DLD1 (cell line): ENCODE measurements at regions not wholly inside any gene's neighbourhood (a gene's known extent, or its start where the extent isn't known, plus 50 kb on each side); places are given as distances from the start of the nearest gene placed in this dataset.

ENCODE experiments used
- in situ Hi-C: cut with HindIII; loops from 2 replicates; pipeline ENCODE4 v1.10.0; 2017; ENCODE audit warnings: low sequenced_read_pairs

DNA sequence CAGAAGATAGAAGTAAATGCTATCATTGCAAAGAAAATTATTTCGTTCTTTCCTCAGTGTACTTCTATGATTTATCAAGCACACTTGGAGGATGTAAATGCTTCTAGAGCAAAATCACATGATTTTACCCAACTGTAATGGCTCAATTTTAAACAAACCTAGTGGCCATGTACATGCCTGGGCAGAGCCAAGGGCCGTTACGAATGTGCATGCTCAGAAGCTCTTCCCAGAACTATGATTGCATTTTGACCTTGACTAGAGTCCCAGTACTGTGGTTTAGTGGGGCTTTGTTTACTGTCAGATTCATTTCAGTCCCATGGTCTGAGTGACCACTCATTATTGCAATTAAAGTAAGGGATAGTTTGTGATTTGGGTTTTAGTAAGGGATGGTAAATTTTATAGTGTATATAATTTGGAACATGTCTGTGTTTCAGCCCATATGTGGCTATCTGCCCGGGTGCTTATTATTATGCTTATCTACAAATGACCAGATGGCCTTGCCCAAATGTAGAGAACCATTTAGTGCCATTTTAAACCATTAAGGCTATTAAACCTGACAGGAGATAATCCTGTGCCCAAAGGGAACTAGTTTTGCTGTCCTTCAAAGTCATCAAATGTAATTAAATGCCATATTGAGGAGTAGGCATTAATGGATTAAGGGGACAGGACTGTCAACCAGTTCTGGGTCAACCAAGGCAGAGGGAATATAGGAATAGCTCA lies 239.1 kb downstream of the ICOS start:
- in situ Hi-C loops, result no loop called here

DNA sequence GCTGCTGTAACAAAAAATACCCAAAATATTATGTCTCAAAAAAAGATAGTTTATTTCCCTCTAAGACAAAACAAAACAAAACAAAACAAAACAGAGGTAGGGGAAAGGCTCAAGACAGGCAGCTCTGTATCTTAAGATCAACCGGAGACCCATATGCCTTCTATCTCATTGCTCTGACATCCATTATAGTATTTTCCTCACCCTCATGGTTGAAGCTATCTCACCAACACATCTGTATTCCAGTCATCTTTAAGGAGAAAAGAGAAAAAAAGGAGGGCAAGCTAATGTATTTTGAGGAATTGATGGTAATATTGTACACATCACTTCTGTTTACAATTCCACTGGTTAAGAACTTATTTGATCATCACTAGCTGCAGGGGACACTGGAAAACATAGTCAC lies 239.7 kb downstream of the ICOS start:
- in situ Hi-C loops, result no loop called here

DNA sequence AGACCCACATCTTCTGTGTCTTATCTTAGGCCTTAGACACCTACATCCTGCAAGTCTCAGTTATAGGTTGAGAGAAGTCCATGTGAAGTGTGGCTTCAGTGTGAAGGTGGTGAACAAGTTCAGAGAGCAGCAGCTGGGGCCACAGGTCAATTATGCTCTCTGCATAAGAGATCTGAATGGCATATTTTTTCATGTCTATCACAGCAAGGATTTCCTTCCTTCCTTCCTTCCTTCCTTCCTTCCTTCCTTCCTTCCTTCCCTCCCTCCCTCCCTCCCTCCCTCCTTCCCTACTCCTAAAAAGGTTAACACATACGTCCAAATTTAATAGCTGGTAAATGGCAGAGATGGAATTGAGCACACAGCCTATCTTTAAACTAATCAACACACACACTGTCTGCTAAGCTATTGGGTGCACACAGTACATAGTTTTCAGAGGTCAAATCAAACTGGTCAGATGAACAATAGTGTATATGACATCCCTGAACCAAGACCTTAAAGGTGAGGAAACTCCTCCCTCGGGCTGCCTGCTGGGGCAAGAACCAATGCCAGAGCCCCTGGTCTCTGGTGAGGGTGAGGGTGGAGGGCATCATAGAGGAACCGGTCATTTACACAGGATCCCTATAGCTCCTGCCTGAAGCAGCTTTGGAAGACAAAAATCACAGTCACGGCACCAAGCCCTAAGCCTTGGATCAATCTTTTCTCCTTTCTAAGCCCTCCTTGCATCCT lies 240.9 kb downstream of the ICOS start:
- in situ Hi-C loops, result no loop called here

DNA sequence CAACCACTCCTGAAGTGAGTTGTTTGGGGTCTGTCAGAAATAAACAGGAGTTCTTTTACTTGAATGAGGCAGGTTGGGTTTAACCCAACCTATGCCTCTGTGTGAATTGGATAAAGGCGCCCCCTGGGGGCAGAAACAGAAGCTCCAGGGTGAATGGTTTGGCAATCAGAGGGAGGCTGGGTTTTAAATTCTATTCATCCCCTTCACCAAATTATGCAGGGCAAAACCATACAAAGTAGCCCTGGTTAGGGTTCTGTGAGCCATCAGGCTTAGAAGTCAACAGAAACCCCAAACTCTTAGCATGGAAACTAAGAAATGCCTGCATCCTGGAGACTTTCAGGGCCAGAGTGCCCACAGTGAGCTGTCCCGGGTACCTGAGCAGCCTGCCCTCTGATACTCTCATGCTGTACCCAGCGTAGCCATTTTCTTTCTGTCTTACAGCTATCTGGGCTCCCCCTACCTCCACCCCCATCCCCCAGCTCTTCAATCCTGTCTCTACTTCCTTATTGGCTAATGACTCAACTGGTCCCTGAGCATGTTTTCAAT lies 241.5 kb downstream of the ICOS start:
- in situ Hi-C loops, result no loop called here

DNA sequence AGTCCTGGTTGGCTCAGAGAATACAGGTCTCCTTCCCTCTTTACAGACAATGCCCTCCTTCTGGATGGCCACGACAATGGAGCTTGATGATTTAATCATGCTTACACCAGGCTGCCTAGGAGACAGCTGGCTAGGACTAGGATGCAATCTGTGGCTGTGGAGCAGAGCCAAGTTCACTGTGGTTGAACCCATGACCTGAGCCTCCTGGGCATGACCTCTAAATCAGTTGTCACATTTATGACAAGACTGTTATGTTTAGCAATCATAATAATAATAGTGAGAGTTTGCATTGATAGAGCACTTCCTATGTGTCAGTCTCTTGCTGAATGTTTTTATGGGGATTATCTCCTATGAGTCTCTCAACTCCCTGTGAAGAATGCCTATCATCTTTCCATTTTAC lies 244.1 kb downstream of the ICOS start:
- in situ Hi-C loops, result no loop called here

DNA sequence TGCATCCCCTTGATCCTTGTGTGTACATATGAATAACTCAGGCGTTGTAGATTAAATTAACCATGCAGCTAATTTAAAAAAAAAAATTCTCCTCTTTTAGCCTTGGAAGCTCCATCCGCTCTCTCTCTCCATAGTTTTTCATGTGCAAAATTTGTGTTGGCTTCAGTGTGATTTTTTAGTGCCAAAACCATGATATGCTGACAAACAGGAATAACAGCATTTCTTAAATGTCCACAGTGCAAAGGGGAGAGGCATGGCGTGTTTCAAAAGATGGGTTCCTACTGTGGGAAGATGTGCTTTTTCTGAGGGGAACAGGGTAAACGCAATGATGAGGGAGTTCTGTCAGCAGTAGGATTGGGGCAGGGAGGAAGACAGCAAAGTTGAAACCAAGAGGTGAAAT lies 247.0 kb downstream of the ICOS start:
- in situ Hi-C loops, result no loop called here

DNA sequence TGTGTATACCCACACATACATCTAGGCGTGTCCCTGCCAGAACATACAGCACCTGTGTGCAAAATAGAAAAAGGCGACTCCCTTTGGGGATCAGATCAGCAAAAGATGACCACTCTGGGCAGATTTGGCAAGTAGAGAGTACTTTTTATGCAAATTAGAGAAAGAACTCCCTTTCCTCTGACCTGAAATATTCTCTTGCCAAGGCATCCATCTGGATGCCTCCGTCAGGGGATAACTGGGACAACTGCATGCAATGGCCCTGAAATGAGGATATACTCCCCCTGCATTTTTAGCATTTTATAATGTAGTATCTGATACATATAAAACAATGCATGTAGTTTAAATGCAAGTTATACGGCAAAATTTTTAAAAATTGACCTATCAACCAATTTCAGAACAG lies 247.7 kb downstream of the ICOS start:
- in situ Hi-C loops, result no loop called here

DNA sequence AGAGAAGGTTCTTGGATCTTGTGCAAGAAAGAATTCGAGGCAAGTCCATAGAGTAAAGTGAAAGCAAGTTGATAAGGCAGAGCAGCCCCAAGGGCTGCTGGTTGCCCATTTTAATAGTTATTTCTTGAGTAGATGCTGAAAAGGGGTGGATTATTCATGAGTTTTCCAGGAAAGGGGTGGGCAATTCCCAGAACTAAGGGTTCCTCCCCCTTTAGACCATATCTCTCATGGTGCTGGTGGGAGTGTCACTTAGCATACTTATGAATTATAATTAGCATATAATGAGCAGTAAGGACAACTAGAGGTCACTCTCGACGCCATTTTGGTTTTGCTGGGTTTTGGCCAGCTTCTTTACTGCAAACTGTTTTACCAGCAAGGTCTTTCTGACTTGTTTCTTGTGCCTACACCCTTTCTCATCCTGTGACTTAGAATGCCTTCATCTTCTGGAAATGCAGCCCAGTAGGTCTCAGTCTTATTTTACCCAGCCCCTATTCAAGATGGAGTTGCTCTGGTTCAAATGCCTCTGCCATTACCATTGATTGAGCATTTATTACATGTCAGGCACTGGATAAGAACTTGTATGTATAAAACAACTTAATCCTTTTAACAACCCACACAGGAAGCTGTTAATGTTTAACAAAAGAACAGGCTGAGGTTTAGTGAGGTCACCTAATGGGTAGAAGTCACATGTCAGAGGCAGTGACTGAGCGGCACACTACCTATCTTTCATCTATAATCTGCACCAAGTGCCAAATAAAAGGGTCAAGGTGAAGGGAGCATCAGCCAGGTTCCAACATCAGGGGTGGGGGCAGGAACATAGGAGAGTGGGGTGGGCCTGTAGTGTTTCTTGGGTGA lies 250.9 kb downstream of the ICOS start:
- in situ Hi-C loops, result no loop called here

DNA sequence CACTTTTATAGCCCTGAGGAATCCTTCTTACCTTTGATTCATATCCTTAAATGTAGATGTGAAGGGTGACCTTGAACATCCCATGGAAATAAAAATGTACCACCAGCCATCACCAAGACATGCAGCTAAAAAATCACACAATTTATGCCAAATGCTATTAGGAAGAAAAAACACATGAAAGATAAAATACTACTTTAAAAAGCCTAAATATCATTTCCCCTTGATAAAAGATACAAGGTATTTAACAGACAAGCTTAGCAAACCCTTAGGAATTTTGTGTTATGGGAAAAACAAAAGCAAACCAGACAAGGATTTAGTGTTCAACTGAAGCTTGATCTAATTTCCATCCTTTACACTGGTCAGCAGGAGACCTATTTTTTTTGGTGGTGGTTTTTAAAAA lies 255.0 kb downstream of the ICOS start:
- in situ Hi-C loops, result no loop called here

DNA sequence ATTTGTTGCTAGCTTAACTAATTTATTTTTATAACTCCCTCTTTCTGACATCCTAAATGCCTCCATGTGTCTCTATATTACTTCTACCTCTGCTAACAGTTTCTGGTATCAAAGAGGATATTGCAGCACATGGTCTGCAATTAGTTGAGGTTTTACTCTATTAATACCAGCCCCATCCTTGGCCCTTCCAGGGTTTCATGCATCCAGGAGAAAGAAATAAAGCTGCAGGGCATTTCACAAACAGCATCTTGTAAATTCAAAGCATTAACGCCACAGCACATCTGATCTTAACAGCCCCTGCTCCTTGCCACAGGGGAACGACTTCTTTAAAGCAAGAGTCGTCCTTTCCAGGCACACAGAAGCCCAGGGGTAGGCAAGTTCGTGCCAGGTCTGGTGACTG lies 258.9 kb downstream of the ICOS start:
- in situ Hi-C loops, result no loop called here

DNA sequence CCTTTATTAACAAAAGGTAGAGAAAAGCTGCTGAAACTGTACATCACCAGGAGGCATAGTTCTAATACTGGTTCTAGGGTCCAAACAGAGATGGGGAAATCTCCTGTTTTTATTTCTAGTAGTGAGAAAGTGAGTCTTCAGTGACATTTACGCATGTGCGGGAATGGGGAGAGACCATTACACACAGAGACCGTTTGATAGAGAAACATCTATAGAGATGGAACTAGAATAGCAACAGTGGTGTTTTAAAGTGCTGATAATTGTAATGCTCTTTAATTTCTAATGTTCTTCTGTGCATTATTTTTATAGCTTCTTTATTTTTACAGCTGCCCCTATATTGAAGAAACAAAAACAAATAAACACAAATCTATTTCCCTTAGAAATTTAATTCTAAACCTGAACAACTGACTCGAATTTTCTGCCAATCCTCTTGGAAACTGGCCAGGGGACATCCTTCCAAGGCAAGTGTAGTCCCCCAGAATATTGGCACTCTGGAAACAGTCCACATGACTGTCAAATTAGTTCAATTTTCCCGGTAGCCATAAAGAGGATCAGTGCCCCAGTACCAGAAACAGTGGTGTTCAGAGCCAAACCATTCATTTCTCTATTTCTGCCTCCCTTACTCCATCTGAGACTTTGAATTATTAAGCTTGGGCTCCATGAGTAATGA lies 260.9 kb downstream of the ICOS start:
- in situ Hi-C loops, result no loop called here

DNA sequence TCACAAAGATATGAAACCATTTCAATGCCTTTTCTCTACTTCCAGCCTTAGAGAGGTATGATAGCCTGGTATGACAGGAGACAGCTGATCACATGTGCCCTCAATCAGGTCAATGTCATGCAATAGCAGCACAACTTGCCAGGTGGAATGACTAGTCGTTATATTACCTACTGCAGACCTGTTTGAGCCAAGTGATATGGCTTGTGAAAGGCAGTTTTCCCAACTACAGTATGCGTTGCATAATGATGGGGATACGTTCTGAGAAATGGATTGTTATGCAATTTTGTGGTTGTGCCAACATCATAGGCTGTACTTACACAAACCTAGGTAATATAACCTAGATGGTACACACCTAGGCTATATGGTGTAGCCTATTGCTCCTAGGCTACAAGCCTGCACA lies 262.8 kb downstream of the ICOS start:
- in situ Hi-C loops, result no loop called here

DNA sequence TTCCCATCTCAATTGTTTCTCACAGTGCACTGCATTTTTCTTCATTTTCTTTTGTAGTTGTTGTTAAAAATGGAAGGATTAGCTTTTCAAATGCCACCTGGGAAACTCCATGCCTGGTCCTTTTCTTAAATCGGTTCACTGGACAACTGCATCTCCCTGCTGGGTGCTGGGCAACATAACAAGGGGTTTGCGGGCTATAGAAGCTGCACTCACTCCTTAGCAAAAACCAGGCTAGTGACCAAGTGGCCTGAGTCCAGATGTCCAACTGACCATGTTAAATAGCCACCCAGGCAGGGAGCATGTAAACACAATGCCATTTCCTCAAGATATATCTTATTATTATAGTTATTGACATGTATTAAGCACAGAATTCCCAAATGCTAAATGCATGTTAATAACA lies 264.9 kb downstream of the ICOS start:
- in situ Hi-C loops, result no loop called here

DNA sequence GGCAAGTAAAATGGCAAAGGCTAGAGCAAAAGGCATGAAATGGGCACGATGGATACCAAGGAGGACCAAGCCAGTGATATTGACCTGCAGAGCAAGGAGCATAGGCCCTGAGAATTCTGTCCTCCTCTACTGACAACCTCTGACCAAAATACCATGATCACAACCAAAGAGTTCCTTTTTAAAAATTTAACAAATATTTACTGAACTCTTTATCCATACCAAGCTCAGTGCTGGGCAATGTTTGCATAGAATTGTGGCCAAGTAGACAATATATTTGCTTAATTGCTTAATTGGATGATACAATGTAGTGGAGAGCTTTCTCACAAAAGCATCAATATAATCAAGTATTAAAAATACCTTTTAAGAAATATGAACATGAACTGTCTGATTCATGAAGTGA lies 265.7 kb downstream of the ICOS start:
- in situ Hi-C loops, result no loop called here

DNA sequence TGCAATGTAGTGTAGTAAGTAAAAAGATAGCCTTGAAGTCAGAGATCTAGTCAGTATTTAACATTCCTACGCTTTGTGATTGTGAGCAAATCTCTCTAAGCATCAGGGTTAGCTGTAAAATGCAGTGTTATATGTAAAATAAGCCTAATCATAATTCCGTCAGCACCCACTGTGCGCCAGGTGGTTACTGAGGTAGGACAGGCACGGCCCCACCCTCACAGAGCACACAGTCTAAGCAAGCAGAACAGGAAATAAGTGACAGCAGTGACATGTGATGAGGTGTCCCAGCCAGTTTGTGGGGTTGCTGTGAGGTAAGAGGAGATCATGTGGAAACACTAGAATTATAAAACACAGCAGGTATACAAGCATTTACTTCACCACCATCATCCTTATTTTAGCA lies 267.1 kb downstream of the ICOS start:
- in situ Hi-C loops, result no loop called here

DNA sequence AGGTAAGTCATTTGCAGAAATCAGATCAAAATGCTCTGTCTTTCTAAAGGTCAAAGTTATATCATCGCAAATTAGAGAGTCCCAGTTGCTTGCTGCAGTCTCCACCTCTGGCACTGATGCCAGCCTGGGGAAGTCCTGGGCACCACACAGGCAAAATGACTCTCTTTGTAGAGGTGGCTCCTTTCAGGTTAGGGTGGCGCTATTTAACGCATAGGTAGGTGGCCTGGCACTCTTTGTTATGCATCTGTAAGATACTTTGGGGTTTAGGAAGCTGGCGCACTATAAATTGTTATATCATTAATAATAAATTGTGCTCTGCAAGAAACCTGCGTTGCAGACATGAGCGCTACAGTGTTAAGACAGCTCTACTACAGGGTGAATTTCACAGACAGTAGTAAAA lies 268.5 kb downstream of the ICOS start:
- in situ Hi-C loops, result no loop called here

DNA sequence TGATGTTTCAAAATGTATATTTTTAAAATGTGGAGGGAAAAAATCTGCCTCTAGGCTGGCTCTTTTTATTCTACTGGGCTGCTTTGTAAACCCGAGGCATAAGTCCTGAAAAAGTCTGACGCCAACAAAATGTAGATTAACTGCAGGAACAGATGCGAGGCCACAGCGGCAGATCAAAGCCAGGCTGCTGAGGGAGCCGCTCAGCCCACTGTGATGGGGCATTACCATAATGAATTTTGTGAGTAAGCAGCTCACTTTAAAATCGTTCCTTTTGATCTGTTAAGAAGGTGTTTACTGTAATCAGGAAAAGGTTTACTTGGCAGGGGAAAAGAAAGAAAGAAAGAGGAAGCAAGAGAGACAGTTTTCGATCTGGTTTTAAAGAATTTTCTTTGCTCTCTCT lies 269.0 kb downstream of the ICOS start:
- in situ Hi-C loops, result no loop called here

DNA sequence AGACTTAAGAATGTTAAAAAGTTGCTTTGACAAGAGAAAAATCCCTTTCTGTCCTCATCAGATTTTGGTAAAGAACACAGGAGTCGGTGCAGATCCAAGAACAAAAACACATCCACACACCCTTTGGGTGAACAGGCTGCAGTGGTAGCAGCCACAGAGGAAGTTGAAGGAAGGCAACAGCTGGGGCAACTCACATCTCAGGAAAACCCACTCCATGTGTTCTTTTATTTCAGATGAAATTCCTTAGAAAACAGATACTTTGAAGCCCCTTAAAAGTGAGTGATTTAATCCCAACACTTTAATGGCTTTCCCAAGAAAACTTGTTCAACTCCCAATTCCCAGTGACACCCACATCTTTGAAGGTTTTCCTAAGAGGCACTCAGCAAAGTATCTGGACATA lies 271.3 kb downstream of the ICOS start:
- in situ Hi-C loops, result no loop called here

DNA sequence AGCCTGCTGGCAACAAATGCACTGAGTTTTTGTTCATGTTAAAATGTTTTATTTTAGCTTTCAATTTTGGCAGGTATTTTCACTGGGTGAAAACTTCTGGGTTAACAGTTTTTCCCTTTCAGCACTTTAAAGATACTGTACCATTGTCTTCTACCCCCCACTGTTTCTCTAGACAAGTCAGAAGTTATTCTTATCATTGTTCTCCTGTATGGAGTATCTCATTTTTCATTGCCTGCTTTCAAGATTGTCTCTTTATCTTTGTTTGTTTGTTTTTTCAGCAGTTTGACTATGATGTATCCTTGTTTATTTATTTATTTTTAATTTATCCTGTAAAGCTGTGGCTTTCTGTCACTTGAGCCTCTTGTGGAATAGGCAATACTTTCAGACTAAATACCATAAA lies 277.0 kb downstream of the ICOS start:
- in situ Hi-C loops, result no loop called here

DNA sequence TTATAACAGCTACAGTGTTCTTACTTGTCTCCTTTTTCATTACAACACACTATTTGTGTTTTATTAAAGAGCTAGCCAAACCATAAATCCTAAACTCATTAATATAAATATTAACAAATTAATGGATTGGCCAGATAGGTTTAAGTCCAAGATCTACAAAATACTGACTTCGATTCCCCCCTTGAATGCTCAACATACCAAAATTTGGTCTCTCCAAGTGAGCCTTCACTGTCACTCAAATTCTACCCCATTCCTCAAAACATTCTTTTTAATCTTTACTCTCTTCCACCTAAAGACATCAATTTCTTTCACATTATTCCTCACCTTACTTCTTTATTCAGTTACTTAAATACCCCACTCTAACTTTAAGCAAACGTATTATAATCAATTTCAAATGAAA lies 281.5 kb downstream of the ICOS start:
- in situ Hi-C loops, result no loop called here

DNA sequence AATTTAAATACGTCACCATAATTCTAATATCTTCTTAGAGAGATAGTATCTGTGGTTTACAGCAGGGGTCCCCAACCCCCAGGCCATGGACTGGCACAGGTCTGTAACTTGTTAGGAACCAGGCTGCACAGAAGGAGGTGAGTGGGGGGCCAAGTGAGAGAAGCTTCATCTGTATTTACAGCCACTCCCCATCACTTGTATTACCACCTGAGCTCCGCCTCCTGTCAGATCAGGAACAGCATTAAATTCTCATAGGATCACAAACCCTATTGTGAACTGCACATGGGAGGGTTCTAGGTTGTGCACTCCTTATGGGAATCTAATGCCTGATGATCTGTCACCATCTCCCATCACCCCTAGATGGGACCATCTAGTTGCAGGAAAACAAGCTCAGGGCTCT lies 282.6 kb downstream of the ICOS start:
- in situ Hi-C loops, result no loop called here
